Urothelium cell line (cell line): ENCODE measurements at regions not wholly inside any gene's neighbourhood (a gene's known extent, or its start where the extent isn't known, plus 50 kb on each side); places are given as distances from the start of the nearest gene placed in this dataset.
"Not testable (repeated sequence)": the region's sequence is repeated elsewhere in the genome, so short reads cannot be mapped to it uniquely, and the experiment has no call there.

Source experiments
- DNase-seq: peaks from one replicate; pipeline ENCODE4 v3.0.0; 2011; ENCODE audit warnings: low spot score, mixed read lengths
- FAIRE-seq: peaks from 2 replicates; lab custom pipeline; 2011; peaks lifted over from hg19 to GRCh38; lab: Jason Lieb, UNC

DNA sequence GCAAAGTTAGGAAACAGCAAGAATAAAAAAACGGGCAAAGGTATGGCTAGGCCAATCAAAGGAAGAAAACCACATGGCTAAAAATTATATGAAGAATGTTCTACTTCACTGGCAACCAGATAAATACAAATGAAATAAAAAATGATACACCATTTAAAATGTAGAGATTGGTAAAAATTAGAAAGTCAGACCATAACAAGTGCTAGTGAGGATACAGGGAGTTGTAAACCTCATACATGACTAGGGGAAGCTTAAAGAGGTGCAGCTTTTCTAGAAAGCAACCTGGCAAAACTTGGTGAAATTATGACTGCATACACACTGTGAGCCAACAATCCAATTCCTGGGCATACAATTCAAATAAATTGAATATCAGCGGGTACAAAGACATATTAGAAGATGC, 119.0 kb upstream of the LIFR start:
- DNase-seq (no peak), FAIRE-seq (no peak)

GRCh38 chr5:38677636-38678035, 121.2 kb upstream of the LIFR start:
- DNase-seq (no peak), FAIRE-seq (no peak)

DNA sequence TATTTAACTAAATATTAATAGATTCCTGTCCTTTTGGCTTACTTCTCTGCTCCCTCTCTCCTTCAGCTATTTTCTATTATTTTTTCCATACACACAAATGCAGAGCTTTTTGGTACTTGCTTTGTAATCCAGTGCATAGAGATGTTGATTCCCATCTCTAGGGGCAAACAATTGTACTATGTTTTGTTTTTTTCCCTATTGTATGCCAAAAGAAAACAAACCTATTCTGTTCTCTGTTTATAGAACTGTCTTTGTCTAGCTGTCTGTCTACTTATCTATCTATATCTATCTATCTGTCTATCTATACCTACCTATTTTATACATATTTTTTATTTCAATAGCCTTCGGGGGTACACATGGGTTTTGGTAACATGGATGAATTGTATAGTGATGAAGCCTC, 121.6 kb upstream of the LIFR start:
- FAIRE-seq (no peak), DNase-seq (no peak)

GRCh38 chr5:38678697-38679096, 122.3 kb upstream of the LIFR start:
- DNase-seq, FAIRE-seq: not testable (repeated sequence)

- FAIRE-seq (no peak), DNase-seq (no peak)
These were observed 123.8 kb upstream of the LIFR start for GRCh38 chr5:38680094-38680825.

GRCh38 chr5:38681029-38681706, 124.7 kb upstream of the LIFR start:
- FAIRE-seq (no peak), DNase-seq (no peak)

DNA sequence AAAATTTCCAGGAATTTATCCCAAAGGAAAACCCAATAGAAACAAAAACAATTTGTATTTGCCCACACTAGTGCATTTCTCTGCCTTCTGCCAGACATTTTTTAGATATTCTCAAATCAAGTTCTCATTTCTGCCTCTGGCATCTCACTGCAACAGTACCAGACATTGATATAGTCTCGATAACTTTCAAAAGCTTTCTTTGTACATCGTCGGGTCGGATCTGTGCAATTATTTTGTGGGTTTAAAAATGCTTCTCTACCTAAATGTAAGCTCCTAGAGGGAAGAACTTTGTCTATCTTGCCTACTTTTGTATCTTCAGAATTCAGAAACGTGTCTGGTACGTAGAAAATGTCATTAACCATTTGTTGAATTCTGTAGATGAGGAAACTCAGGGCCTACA, 125.5 kb upstream of the LIFR start:
- DNase-seq (no peak), FAIRE-seq (no peak)

DNA sequence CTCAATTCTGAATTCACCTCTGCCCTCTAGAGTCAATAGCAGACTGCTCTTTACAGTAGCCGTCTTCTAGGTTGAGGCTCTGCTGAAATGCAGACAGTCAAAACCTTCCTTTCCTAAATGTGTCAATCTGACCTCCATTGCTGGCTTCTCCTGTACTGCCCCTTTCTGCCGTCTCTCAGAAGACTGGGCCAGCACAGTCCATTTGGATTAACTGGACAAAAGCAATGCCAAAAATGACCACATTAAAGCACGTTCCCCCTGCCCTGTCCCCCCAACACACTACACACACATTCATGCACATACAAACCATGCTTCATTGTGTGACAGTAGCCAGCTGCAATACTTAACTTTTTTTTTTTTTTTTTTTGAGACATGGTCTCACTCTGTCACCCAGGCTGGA, 130.2 kb upstream of the LIFR start:
- DNase-seq (no peak), FAIRE-seq (no peak)

GRCh38 chr5:38692346-38692745, 135.9 kb upstream of the LIFR start:
- DNase-seq (no peak), FAIRE-seq (no peak)

DNA sequence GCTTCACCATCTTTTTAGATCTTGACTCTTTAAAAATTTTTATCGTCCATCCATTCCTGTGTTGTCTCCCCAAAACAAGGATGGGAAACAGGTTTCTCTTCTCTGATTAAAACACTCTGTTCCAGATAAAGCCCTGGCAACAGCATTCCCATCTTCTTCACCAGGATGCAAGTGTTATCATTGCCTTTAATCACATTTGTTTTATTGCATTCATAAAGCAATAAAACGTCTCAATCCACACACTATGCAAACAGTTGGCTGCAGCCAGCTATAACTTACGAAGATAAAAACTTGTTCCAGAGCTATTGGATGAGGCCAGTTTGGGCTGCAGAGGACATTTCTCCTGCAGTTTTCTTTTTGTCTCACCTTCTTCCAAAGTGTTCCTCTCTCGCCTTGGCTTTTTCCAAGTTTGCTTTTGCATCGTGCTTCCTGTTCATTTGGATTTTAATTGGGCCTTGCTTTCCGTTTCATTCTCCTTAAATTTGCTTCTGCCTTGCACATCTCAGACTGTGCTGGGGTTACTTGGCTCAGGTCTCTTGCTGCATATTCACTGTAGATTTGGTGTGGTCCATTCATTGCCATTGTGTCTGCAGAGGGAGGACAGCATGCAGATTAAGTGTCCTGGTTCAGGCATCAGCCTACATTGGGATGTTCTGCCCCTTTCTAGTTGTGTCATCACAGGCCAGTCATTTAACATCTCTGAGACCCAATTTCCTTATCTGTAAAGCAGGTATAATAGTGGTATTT, 136.5 kb upstream of the LIFR start:
- DNase-seq (no peak), FAIRE-seq (no peak)

DNA sequence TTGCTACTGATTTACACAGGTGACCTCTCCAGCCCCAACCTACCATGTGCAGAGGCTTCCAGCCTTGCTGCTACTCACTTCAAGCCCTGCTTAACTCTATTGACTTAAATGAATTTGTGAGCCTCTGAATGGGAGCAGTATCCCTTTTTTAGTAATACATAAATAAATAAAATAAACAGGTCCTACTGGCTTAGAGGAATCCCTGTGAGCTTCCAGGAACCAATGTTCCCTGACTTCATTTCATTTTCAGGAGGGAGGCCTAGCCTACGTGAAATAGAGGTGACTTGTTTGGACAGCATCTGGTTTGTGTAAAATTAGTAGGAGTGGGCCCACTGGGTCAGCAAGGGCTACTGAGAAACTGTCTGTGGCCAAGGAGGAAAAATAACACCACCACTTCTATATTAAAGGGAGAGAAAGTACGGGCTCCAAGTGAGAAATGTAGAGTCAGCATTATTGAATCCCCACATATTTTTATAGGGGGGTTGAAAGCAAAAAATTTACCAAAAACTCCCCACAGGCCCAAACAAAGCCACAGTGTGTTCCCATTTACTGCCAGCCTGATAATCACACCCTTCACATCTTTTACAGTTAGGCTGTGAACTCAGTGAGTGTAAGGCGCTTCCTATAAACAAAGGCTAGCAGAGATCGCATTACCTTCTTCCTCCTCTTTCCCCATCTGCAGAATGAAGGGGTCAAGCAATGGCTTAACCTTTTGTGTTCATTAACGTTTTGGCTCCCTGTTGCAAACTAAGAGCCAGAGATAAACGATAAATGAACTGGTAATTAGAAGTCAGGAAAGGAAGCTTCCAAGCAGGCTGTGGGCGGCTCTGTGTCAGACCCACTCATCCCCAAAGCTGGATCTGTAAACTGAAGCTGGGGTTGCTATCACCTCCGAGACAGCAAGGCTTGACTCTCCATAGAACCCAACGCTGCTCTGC, 138.8 kb upstream of the LIFR start:
- FAIRE-seq (no peak), DNase-seq (no peak)

DNA sequence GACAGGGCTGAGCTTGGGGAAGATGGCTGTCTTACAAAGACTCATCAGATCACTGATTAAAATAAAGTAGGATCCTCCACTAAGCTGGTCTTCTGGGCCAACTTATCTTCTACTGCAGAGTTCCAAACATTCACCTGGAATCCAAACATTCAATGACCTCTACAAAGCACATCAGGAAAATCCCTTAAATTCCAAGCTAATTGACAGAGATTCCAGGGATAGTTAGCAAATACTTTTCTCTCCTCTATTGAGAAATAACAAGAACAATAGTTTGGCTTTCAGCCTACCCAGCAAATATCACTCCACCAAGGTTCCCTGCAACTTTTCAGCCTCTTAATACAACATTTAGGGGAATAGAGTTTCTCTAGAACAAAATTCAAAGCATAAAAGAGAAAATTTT, 140.6 kb upstream of the LIFR start:
- DNase-seq (no peak), FAIRE-seq (no peak)

DNA sequence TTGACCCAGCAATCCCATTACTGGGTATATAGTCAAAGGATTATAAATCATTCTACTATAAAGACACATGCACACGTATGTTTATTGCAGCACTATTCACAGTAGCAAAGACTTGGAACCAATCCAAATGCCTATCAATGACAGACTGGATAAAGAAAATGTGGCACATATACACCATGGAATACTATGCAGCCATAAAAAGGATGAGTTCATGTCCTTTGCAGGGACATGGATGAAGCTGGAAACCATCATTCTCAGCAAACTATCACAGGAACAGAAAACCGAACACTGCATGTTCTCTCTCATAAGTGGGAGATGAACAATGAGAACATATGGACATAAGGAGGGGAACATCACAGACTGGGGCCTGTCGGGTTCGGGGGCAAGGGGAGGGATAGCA, 140.3 kb upstream of the OSMR start:
- not testable (repeated sequence) for FAIRE-seq, DNase-seq

- DNase-seq (no peak), FAIRE-seq (no peak)
These were observed 139.4 kb upstream of the OSMR start for GRCh38 chr5:38706376-38706775.

DNA sequence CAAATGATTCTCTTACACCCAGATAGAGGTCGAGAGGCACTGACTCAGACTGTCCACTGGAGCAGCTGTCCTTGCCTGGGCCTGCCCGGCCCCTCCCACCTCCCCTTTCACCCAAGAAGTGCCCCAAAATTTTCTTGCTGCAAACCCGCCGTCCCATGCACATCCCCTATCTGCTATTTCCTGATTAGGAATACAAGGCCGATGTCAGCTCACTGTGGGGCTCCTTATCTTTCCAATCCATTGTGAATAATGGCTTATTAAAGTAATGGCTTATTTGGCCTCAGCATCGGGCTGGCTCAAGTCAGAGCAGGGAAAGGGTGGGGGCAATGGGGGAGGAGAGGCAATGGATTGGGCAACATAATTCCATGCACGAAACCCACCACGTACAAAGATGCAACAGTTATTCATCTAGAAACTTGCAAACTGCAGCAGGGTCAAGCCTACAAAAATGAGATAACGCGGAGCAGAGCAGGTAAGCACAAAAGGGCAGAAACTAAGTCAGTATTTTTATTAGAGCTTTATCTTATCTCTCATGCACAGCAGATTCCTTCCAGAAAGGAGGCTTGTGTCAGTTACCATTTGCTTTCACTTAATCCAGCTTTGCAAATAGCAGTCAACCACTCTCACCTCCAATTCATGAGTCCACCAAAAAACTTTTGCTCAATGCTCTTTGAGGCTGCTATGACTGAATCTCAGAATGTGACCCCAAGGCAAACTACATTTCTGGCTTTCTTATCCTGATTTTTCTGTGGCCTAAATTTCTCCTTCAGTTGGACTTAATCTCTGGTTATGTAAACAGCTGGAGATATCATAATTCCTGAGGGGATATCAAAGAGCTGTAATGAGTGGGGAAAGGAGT, 138.2 kb upstream of the OSMR start:
- peak; percentile 35 for FAIRE-seq
- DNase-seq, result no peak

GRCh38 chr5:38709678-38710306, 136.0 kb upstream of the OSMR start:
- FAIRE-seq, result no peak

GRCh38 chr5:38710627-38711026, 135.2 kb upstream of the OSMR start:
- FAIRE-seq, result no peak
- no peak for DNase-seq

More at GRCh38 chr5:38709678-38710306, 136.0 kb upstream of the OSMR start:
- no peak for DNase-seq

- no peak for FAIRE-seq
- DNase-seq, result no peak
These were observed 133.4 kb upstream of the OSMR start for GRCh38 chr5:38712391-38712790.

DNA sequence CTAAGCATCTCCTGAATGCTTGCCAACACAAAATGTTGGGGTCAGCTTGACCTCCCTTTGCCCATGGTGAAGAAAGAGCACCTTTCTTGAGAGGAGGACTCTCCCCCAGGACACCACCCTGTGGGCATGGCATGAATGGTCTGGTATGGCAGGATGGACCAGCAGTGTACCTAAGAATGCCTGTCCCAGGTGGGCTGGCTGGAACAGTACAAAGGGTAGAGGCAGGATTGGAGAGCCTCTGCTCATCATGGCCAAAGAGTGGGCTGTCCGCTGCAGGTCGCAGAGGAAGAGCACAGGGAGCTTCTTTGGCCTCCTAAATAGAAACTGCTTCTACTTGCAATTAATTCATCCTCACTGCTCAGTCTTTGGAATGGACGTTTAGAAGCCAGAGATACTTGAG, 131.6 kb upstream of the OSMR start:
- DNase-seq, result no peak
- no peak for FAIRE-seq
